ENCODE measurements at regions not wholly inside any gene's neighbourhood (a gene's known extent, or its start where the extent isn't known, plus 50 kb on each side); places are given as distances from the start of the nearest gene placed in this dataset.

- TF ChIP-seq CTCF (IDR thresholded peaks at IDR 0.05) (no peak), POLR2A (IDR thresholded peaks at IDR 0.05) (no peak)
Measured at GRCh38 chr4:155047755-155048154, 160.7 kb upstream of the NPY2R start.
